HEK293T (cell line): ENCODE measurements at regions not wholly inside any gene's neighbourhood (a gene's known extent, or its start where the extent isn't known, plus 50 kb on each side); places are given as distances from the start of the nearest gene placed in this dataset.

Source experiments
- ARNT ChIP-seq: fragments of 450-650 bp; IDR thresholded peaks from 2 replicates; pipeline ENCODE4 v1.6.1; 2017; ENCODE audit warnings: mild to moderate bottlenecking
- BHLHE40 ChIP-seq: fragments of 450-650 bp; IDR thresholded peaks from 2 replicates; pipeline ENCODE4 v1.6.1; 2016; ENCODE audit warnings: mild to moderate bottlenecking, moderate library complexity, borderline replicate concordance
- CTBP1 ChIP-seq: fragments of 450-650 bp; IDR thresholded peaks from 2 replicates; pipeline ENCODE4 v1.6.1; 2016; ENCODE audit warnings: borderline replicate concordance
- ELF4 ChIP-seq: fragments of 450-650 bp; IDR thresholded peaks from 2 replicates; pipeline ENCODE4 v1.6.1; 2017; ENCODE audit warnings: antibody characterized with exemption
- FOXK2 ChIP-seq: fragments of 450-650 bp; IDR thresholded peaks from 2 replicates; pipeline ENCODE4 v1.6.1; 2016; ENCODE audit warnings: mild to moderate bottlenecking
- FOXM1 ChIP-seq: fragments of 450-650 bp; IDR thresholded peaks from 2 replicates; pipeline ENCODE4 v1.6.1; 2017; ENCODE audit warnings: mild to moderate bottlenecking, borderline replicate concordance
- HDGF ChIP-seq: fragments of 450-650 bp; IDR thresholded peaks from 2 replicates; pipeline ENCODE4 v1.6.1; 2017; ENCODE audit warnings: antibody characterized with exemption, borderline replicate concordance
- L3MBTL2 ChIP-seq: fragments of 450-650 bp; conservative IDR thresholded peaks from 2 replicates; pipeline ENCODE4 v1.6.1; 2016; ENCODE audit warnings: mild to moderate bottlenecking
- SP1 ChIP-seq: fragments of 450-650 bp; IDR thresholded peaks from 2 replicates; pipeline ENCODE4 v1.6.1; 2017
- TARDBP ChIP-seq: fragments of 450-650 bp; IDR thresholded peaks from 2 replicates; pipeline ENCODE4 v1.6.1; 2016
- ZNF384 ChIP-seq: fragments of 450-650 bp; IDR thresholded peaks from 2 replicates; pipeline ENCODE4 v1.6.1; 2016

- TF ChIP-seq FOXK2: no peak
- TF ChIP-seq ZNF384: no peak
- no peak for TF ChIP-seq L3MBTL2
- no peak for TF ChIP-seq TARDBP
- TF ChIP-seq SP1: no peak
- TF ChIP-seq ARNT: no peak
- TF ChIP-seq CTBP1: no peak
- TF ChIP-seq ELF4: no peak
- TF ChIP-seq FOXM1: no peak
- no peak for TF ChIP-seq BHLHE40
- no peak for TF ChIP-seq HDGF
Measured at GRCh38 chr13:84080748-84081530, 198.7 kb upstream of the SLITRK1 start.
